Endothelial cell of umbilical vein (primary cell): ENCODE measurements at regions not wholly inside any gene's neighbourhood (a gene's known extent, or its start where the extent isn't known, plus 50 kb on each side); places are given as distances from the start of the nearest gene placed in this dataset.

Experiments
- BruUV-seq: library from RNA; stranded (reverse); fragments of 400-500 nt; replicated peaks from 2 replicates; lab custom pipeline; 2021; lab: Mats Ljungman, UMichigan
- CTCF ChIA-PET: fragments of 300-600, 350-600 bp; sonication (Branson Sonifier 250); formaldehyde crosslinking; loops from one replicate; lab custom pipeline; 2021; ENCODE audit warnings: antibody characterized with exemption, inconsistent platforms; lab: Charles Lee
- POLR2A ChIA-PET: fragments of 300-600, 350-600 bp; sonication (Branson Sonifier 250); formaldehyde crosslinking; loops from one replicate; lab custom pipeline; 2021; ENCODE audit warnings: antibody characterized with exemption, inconsistent platforms; lab: Charles Lee
- DNase-seq: peaks from one replicate; pipeline ENCODE4 v3.0.0-alpha.2; 2011; ENCODE audit warnings: low read depth, low spot score
- FAIRE-seq: peaks from 2 replicates; lab custom pipeline; 2011; peaks lifted over from hg19 to GRCh38; lab: Jason Lieb, UNC
- H2AFZ ChIP-seq: 2 replicates; pipeline ENCODE4 v1.6.0; 2012; ENCODE audit warnings: low read depth, low read length, control low read depth, inconsistent platforms
- H3K27ac ChIP-seq: 2 replicates; pipeline ENCODE4 v1.5.1; 2011; ENCODE audit warnings: low read depth, mild to moderate bottlenecking, control low read depth, low read length, moderate library complexity; ENCODE audit not compliant: insufficient read depth
- H3K27me3 ChIP-seq, 2 experiments: 2 replicates each; pipeline versions ENCODE4 v1.6.0 to v1.6.1; 2011; ENCODE audit warnings: low read length in 2 of 2, mixed read lengths in 1 of 2; ENCODE audit not compliant: control insufficient read depth in 2 of 2, insufficient read depth in 2 of 2
- H3K36me3 ChIP-seq, 2 experiments: 2 replicates in 1 of 2; 3 replicates in 1 of 2; pipeline ENCODE4 v1.5.1; 2011; ENCODE audit warnings: low read length in 2 of 2, mild to moderate bottlenecking in 1 of 2, moderate library complexity in 1 of 2; ENCODE audit not compliant: control insufficient read depth in 2 of 2, insufficient read depth in 2 of 2; ENCODE audit errors: extremely low read depth in 1 of 2
- H3K4me1 ChIP-seq: 3 replicates; pipeline ENCODE4 v1.5.1; 2011; ENCODE audit warnings: mild to moderate bottlenecking, low read length; ENCODE audit not compliant: control insufficient read depth, insufficient read depth; ENCODE audit errors: extremely low read depth
- H3K4me2 ChIP-seq: 2 replicates; pipeline ENCODE4 v1.6.1; 2011; ENCODE audit warnings: low read length, control low read depth, mixed read lengths; ENCODE audit not compliant: insufficient read depth
- H3K4me3 ChIP-seq, 3 experiments: fragments of 200-600 bp in 1 of 3; sonication (generic), shearing (Covaris generic) in 1 of 3; replicated peaks in 1 of 3; 2 replicates each; pipeline ENCODE4 v1.5.1; 2011 to 2016; ENCODE audit warnings: control low read depth in 3 of 3, low read length in 3 of 3, mild to moderate bottlenecking in 2 of 3, inconsistent platforms in 1 of 3, low read depth in 1 of 3, moderate library complexity in 1 of 3; ENCODE audit not compliant: insufficient read depth in 1 of 3
- H3K79me2 ChIP-seq: 2 replicates; pipeline ENCODE4 v1.6.0; 2012; ENCODE audit warnings: low read length, inconsistent platforms; ENCODE audit not compliant: control insufficient read depth, insufficient read depth
- H3K9ac ChIP-seq: replicated peaks from 2 replicates; pipeline ENCODE3; 2011; ENCODE audit warnings: low read length, control low read depth; ENCODE audit not compliant: insufficient read depth; ENCODE audit errors: extremely low read depth
- H3K9me1 ChIP-seq: replicated peaks from 3 replicates; pipeline ENCODE4 v1.6.0; 2011; ENCODE audit warnings: mild to moderate bottlenecking, low read length; ENCODE audit not compliant: control insufficient read depth, insufficient read depth; ENCODE audit errors: extremely low read depth
- H3K9me3 ChIP-seq: replicated peaks from 2 replicates; pipeline ENCODE4 v1.5.1; 2012; ENCODE audit warnings: low read length, inconsistent platforms; ENCODE audit not compliant: control insufficient read depth, insufficient read depth
- H4K20me1 ChIP-seq: replicated peaks from 2 replicates; pipeline ENCODE3; 2011; ENCODE audit warnings: mild to moderate bottlenecking, low read length; ENCODE audit not compliant: control insufficient read depth, insufficient read depth; ENCODE audit errors: extremely low read depth
- EZH2 ChIP-seq: IDR thresholded peaks from 2 replicates; pipeline ENCODE4 v1.6.1; 2012; ENCODE audit warnings: borderline replicate concordance, low read depth, mild to moderate bottlenecking, moderate library complexity, low read length, inconsistent platforms; ENCODE audit not compliant: severe bottlenecking
- FOS ChIP-seq: IDR thresholded peaks from 2 replicates; pipeline ENCODE4 v1.6.1; 2011; ENCODE audit warnings: mild to moderate bottlenecking, low read length, moderate library complexity, borderline replicate concordance; ENCODE audit not compliant: insufficient read depth
- GATA2 ChIP-seq: IDR thresholded peaks from 2 replicates; pipeline ENCODE4 v1.7.0; 2011; ENCODE audit warnings: low read depth, mild to moderate bottlenecking, moderate library complexity, mixed read lengths, low read length; ENCODE audit not compliant: insufficient read length, insufficient read depth
- JUN ChIP-seq: IDR thresholded peaks from 2 replicates; pipeline ENCODE4 v1.6.1; 2011; ENCODE audit warnings: borderline replicate concordance, low read depth; ENCODE audit not compliant: insufficient read length, insufficient read depth
- MYC ChIP-seq: IDR thresholded peaks from one replicate; pipeline ENCODE4 v1.6.1; 2011; ENCODE audit warnings: mild to moderate bottlenecking, low read depth, low read length
- POLR2A ChIP-seq: IDR thresholded peaks from 2 replicates; pipeline ENCODE4 v1.6.1; 2012; ENCODE audit warnings: low read depth, mild to moderate bottlenecking, control low read depth, low read length
- dilution Hi-C: fragments of 300-500 bp; cut with MboI; formaldehyde crosslinking; loops from one replicate; pipeline ENCODE4 v1.15.0; 2019; ENCODE audit warnings: low sequenced_read_pairs; ENCODE audit not compliant: extremely low pct_ligation_motif_present
- intact Hi-C: fragments of 100-400 bp; cut with micrococcal nuclease; formaldehyde crosslinking; loops from one replicate; pipeline ENCODE4 v1.10.0; 2022
- TF ChIP-seq, protein P1 (sequence below): IDR thresholded peaks from 2 replicates; pipeline ENCODE4 v1.6.1; 2011; ENCODE audit not compliant: insufficient read depth, insufficient read length
- TF ChIP-seq, protein P2 (sequence below), 2 donors: IDR thresholded peaks; 1 replicate in 1 of 2; 2 replicates in 1 of 2; pipeline ENCODE4 v1.5.1; 2011; ENCODE audit warnings: low read length in 2 of 2, mild to moderate bottlenecking in 2 of 2, moderate library complexity in 2 of 2, control low read depth in 1 of 2, inconsistent platforms in 1 of 2, low read depth in 1 of 2; ENCODE audit not compliant: insufficient read depth in 1 of 2; ENCODE audit errors: extremely low read depth in 1 of 2

DNA sequence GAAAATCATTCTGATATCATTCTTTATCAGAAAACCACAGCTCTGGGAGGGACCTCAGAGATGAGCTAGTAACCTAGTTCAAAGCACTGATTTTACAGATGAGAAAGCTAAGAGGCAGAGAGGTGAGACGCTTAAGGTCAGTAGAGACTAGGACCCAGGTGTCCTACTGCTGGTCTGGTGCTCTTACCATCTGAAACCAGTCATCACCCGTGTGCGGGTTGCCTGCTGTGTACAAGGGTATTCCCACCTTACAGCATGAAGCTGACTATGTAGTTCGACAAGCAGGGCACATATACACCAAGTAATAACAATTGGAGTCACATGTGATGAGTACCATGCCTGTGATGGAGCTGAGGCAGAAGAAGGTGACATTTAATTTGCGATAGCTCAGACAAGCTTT, 133.7 kb downstream of the ADAMTS15 start:
- peaks cover 10% of the 10 kb centered on the region for H3K4me1 ChIP-seq
- H3K27me3 ChIP-seq = no peaks in the 10 kb centered on the region
- H3K36me3 ChIP-seq = no peaks in the 10 kb centered on the region
- DNase-seq (no peak), FAIRE-seq (no peak)
- H3K27ac ChIP-seq = no peak overlapping the region
- no peaks in the 10 kb centered on the region for H3K79me2 ChIP-seq
- no peaks in the 10 kb centered on the region for H3K9me3 ChIP-seq
- H3K4me2 ChIP-seq = no peak overlapping the region
- dilution Hi-C loops (no loop called here), intact Hi-C loops (loop anchor here (5.0 kb wide), 2 partner anchors 145 to 155 kb away; no protein-coding TSS in a partner anchor)
- CTCF ChIA-PET = no interaction called here
- no TSS peak for BruUV-seq
- H3K9me1 ChIP-seq = no peaks in the 10 kb centered on the region
- TF ChIP-seq EZH2 (no peak), FOS (no peak), GATA2 (no peak), POLR2A (no peak), JUN (no peak), MYC (no peak)
- TF ChIP-seq, protein P1, sequence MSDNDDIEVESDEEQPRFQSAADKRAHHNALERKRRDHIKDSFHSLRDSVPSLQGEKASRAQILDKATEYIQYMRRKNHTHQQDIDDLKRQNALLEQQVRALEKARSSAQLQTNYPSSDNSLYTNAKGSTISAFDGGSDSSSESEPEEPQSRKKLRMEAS = no peak
- TF ChIP-seq, protein P2, sequence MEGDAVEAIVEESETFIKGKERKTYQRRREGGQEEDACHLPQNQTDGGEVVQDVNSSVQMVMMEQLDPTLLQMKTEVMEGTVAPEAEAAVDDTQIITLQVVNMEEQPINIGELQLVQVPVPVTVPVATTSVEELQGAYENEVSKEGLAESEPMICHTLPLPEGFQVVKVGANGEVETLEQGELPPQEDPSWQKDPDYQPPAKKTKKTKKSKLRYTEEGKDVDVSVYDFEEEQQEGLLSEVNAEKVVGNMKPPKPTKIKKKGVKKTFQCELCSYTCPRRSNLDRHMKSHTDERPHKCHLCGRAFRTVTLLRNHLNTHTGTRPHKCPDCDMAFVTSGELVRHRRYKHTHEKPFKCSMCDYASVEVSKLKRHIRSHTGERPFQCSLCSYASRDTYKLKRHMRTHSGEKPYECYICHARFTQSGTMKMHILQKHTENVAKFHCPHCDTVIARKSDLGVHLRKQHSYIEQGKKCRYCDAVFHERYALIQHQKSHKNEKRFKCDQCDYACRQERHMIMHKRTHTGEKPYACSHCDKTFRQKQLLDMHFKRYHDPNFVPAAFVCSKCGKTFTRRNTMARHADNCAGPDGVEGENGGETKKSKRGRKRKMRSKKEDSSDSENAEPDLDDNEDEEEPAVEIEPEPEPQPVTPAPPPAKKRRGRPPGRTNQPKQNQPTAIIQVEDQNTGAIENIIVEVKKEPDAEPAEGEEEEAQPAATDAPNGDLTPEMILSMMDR (IDR thresholded peaks at IDR 0.05; ENCODE audit: extremely low read depth in 1 of 2, insufficient read depth in 1 of 2, low read depth in 1 of 2, low read length in 2 of 2) = no peak
- no peaks in the 10 kb centered on the region for H4K20me1 ChIP-seq
- H3K9ac ChIP-seq = no peak overlapping the region
- H3K4me3 ChIP-seq = no peak overlapping the region
- H2AFZ ChIP-seq = no peak overlapping the region
- POLR2A ChIA-PET = interaction anchor here (0.5 kb wide), 1 partner anchor 23 kb away, joined by 3 read pairs; no protein-coding TSS in a partner anchor
